NB4 (cell line): ENCODE measurements at regions not wholly inside any gene's neighbourhood (a gene's known extent, or its start where the extent isn't known, plus 50 kb on each side); places are given as distances from the start of the nearest gene placed in this dataset.

ENCODE experiments used
- MYC ChIP-seq: IDR thresholded peaks from 2 replicates; pipeline ENCODE4 v1.6.1; 2011; ENCODE audit warnings: low read depth, low read length
- POLR2A ChIP-seq: IDR thresholded peaks from 2 replicates; pipeline ENCODE4 v1.6.1; 2011; ENCODE audit warnings: mild to moderate bottlenecking; ENCODE audit not compliant: insufficient read length; ENCODE audit errors: extremely low read depth
- TF ChIP-seq, protein P1 (sequence below): IDR thresholded peaks from one replicate; pipeline ENCODE4 v1.5.1; 2012; ENCODE audit warnings: low read depth, low read length
- TF ChIP-seq, protein P2 (sequence below): IDR thresholded peaks from 2 replicates; pipeline ENCODE4 v1.6.1; 2011; ENCODE audit warnings: low read depth, low read length

DNA sequence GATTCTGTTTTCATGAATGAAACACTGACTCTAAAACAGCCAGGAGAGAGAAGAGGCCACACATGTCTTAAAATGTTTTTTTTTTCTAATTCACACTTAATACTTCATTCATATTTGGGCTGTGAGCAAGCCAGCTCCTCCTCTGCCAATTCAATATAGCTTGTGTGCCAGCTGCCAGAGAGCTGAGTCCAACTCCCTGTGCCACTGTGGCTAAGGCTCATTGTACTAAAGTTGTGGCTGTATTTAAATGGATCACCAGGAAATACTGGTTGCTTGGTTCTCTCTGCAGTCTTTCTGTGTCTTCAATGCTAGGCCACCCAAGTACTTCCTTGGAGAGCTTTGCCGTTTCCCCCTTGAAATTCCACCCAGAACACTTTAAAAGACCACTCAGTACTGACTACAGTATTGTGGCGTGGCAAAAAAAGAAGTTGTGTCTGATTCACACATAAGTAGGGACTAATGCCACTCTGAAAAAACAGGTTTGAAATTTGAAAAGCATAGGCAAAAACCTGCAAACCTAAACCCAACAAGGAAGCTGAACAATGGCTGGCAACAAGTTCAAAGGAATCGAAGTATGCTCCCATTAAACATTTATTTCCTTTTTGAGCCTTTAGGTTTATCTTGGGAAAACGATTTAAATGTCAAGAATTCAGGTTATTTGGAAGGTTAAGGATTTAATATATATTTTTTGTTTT lies 524.7 kb downstream of the DIPK2A start:
- TF ChIP-seq, protein P1, sequence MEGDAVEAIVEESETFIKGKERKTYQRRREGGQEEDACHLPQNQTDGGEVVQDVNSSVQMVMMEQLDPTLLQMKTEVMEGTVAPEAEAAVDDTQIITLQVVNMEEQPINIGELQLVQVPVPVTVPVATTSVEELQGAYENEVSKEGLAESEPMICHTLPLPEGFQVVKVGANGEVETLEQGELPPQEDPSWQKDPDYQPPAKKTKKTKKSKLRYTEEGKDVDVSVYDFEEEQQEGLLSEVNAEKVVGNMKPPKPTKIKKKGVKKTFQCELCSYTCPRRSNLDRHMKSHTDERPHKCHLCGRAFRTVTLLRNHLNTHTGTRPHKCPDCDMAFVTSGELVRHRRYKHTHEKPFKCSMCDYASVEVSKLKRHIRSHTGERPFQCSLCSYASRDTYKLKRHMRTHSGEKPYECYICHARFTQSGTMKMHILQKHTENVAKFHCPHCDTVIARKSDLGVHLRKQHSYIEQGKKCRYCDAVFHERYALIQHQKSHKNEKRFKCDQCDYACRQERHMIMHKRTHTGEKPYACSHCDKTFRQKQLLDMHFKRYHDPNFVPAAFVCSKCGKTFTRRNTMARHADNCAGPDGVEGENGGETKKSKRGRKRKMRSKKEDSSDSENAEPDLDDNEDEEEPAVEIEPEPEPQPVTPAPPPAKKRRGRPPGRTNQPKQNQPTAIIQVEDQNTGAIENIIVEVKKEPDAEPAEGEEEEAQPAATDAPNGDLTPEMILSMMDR = no peak
- TF ChIP-seq MYC = no peak
- TF ChIP-seq POLR2A = no peak
- TF ChIP-seq, protein P2, sequence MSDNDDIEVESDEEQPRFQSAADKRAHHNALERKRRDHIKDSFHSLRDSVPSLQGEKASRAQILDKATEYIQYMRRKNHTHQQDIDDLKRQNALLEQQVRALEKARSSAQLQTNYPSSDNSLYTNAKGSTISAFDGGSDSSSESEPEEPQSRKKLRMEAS = no peak
